HepG2 (cell line): ENCODE measurements at regions not wholly inside any gene's neighbourhood (a gene's known extent, or its start where the extent isn't known, plus 50 kb on each side); places are given as distances from the start of the nearest gene placed in this dataset.

Experiments
- ATAC-seq: fragments of 200-7000 bp; cut with Tn5 transposase; 3 replicates; pipeline ENCODE4 v1.9.1; 2020; ENCODE audit warnings: mild to moderate bottlenecking, moderate library complexity
- BruUV-seq: library from RNA; stranded (reverse); fragments of 400-500 nt; replicated peaks from 2 replicates; lab custom pipeline; 2021; lab: Mats Ljungman, UMichigan
- CTCF ChIA-PET: fragments of 300-600 bp; formaldehyde crosslinking; extraction: SDS; loops from one replicate; lab custom pipeline; 2021; ENCODE audit warnings: low total read pairs, inconsistent platforms, low intra/inter-chr PET ratio; lab: Yijun Ruan, JAX
- POLR2A ChIA-PET: fragments of 350-600 bp; sonication (Branson Sonifier 250); formaldehyde crosslinking; loops from one replicate; lab custom pipeline; 2020; ENCODE audit warnings: antibody characterized with exemption, inconsistent platforms; lab: Yijun Ruan, JAX
- DNase-seq: peaks from one replicate; pipeline ENCODE4 v3.0.0-alpha.2; 2015; ENCODE audit warnings: low spot score
- FAIRE-seq: peaks from 3 replicates; lab custom pipeline; 2011; peaks lifted over from hg19 to GRCh38; lab: Jason Lieb, UNC
- H2AFZ ChIP-seq: one replicate; pipeline ENCODE4 v1.6.1; 2011; ENCODE audit warnings: low read length, inconsistent platforms
- H3K27ac ChIP-seq: fragments of 300-600 bp; 3 replicates; pipeline ENCODE4 v1.8.0; 2011; ENCODE audit warnings: mixed run types, mild to moderate bottlenecking, mixed read lengths, low read length, inconsistent platforms; ENCODE audit not compliant: insufficient read depth; ENCODE audit errors: extremely low read length
- H3K27me3 ChIP-seq, 2 experiments: fragments of 200-600 bp in 1 of 2; 2 replicates in 1 of 2; 3 replicates in 1 of 2; pipeline versions ENCODE4 v1.6.0 to v1.8.0; 2011; ENCODE audit warnings: low read length in 2 of 2, mild to moderate bottlenecking in 2 of 2, moderate library complexity in 2 of 2, inconsistent platforms in 1 of 2; ENCODE audit not compliant: insufficient read depth in 2 of 2, control insufficient read depth in 1 of 2
- H3K36me3 ChIP-seq, 2 experiments: fragments of 200-600 bp in 1 of 2; replicated peaks in 1 of 2; 2 replicates in 1 of 2; 3 replicates in 1 of 2; pipeline versions ENCODE4 v1.5.1 to v1.8.0; 2011; ENCODE audit warnings: low read length in 2 of 2, inconsistent platforms in 1 of 2; ENCODE audit not compliant: insufficient read depth in 2 of 2, control insufficient read depth in 1 of 2
- H3K4me1 ChIP-seq: 2 replicates; pipeline ENCODE4 v1.5.1; 2012; ENCODE audit warnings: low read length, inconsistent platforms; ENCODE audit not compliant: insufficient read depth
- H3K4me2 ChIP-seq: 2 replicates; pipeline ENCODE4 v1.6.0; 2011; ENCODE audit warnings: low read depth, low read length, inconsistent platforms
- H3K4me3 ChIP-seq, 3 experiments: fragments of 200-600 bp in 1 of 3; sonication (generic), shearing (Covaris generic) in 1 of 3; replicated peaks in 1 of 3; 2 replicates each; pipeline ENCODE4 v1.5.1; 2011 to 2016; ENCODE audit warnings: low read length in 3 of 3, inconsistent platforms in 2 of 3, low read depth in 2 of 3, mild to moderate bottlenecking in 2 of 3, control low read depth in 1 of 3, mixed read lengths in 1 of 3; ENCODE audit not compliant: insufficient read depth in 1 of 3
- H3K79me2 ChIP-seq: one replicate; pipeline ENCODE4 v1.6.1; 2011; ENCODE audit warnings: low read length, inconsistent platforms; ENCODE audit not compliant: insufficient read depth
- H3K9ac ChIP-seq: 2 replicates; pipeline ENCODE4 v1.6.0; 2011; ENCODE audit warnings: mild to moderate bottlenecking, low read depth, low read length, inconsistent platforms; ENCODE audit not compliant: insufficient read depth
- H3K9me3 ChIP-seq: 2 replicates; pipeline ENCODE4 v1.5.1; 2012; ENCODE audit warnings: mild to moderate bottlenecking, low read length
- H4K20me1 ChIP-seq: 2 replicates; pipeline ENCODE4 v1.6.0; 2011; ENCODE audit warnings: inconsistent platforms, mild to moderate bottlenecking, low read length, moderate library complexity; ENCODE audit not compliant: insufficient read depth
- ARID2 ChIP-seq: sonication (generic); formaldehyde crosslinking; IDR thresholded peaks from 2 replicates; pipeline ENCODE4 v1.8.1; 2022; ENCODE audit warnings: mild to moderate bottlenecking, missing genetic modification reagents, borderline replicate concordance
- ARNT ChIP-seq: fragments of 450-650 bp; IDR thresholded peaks from 2 replicates; pipeline ENCODE4 v1.6.1; 2017
- ATF5 ChIP-seq: sonication (generic); formaldehyde crosslinking; IDR thresholded peaks from 2 replicates; pipeline ENCODE4 v1.4.0; 2020; ENCODE audit warnings: mild to moderate bottlenecking, low read depth, missing genetic modification reagents
- HOXA7 ChIP-seq: sonication (generic); formaldehyde crosslinking; IDR thresholded peaks from 2 replicates; pipeline ENCODE4 v1.8.1; 2022; ENCODE audit warnings: mild to moderate bottlenecking, missing genetic modification reagents, moderate library complexity
- MAZ ChIP-seq, 2 experiments: sonication (generic) in 1 of 2; formaldehyde crosslinking in 1 of 2; IDR thresholded peaks; 2 replicates each; pipeline versions ENCODE4 v1.5.0 to v1.6.1; 2012 to 2020; ENCODE audit warnings: low read depth in 2 of 2, mild to moderate bottlenecking in 2 of 2, borderline replicate concordance in 1 of 2, improper control_type of control experiment in 1 of 2, low read length in 1 of 2, missing genetic modification reagents in 1 of 2, moderate library complexity in 1 of 2
- PBX2 ChIP-seq: IDR thresholded peaks from 2 replicates; pipeline ENCODE4 v1.6.1; 2016; ENCODE audit warnings: control low read depth
- PLRG1 ChIP-seq: fragments of 450-650 bp; conservative IDR thresholded peaks from 2 replicates; pipeline ENCODE4 v1.6.1; 2016
- RBM22 ChIP-seq: fragments of 200-400 bp; formaldehyde crosslinking; optimal IDR thresholded peaks from 2 replicates; pipeline ENCODE3; 2017; ENCODE audit warnings: mild to moderate bottlenecking, low read length, moderate library complexity
- SKIL ChIP-seq: sonication (generic); formaldehyde crosslinking; IDR thresholded peaks from 2 replicates; pipeline ENCODE4 v1.8.0; 2022; ENCODE audit warnings: missing genetic modification reagents, mild to moderate bottlenecking, moderate library complexity, borderline replicate concordance
- SMAD9 ChIP-seq: sonication (generic); formaldehyde crosslinking; IDR thresholded peaks from 2 replicates; pipeline ENCODE4 v1.5.1; 2020; ENCODE audit warnings: mild to moderate bottlenecking, missing genetic modification reagents
- SRSF1 ChIP-seq: fragments of 200-400 bp; formaldehyde crosslinking; optimal IDR thresholded peaks from 2 replicates; pipeline ENCODE3; 2017; ENCODE audit warnings: mild to moderate bottlenecking, low read depth, low read length, moderate library complexity
- U2AF2 ChIP-seq: fragments of 200-400 bp; formaldehyde crosslinking; IDR thresholded peaks from 2 replicates; pipeline ENCODE4 v1.6.1; 2017; ENCODE audit warnings: low read depth, mild to moderate bottlenecking, low read length
- XRCC5 ChIP-seq: fragments of 200-400 bp; formaldehyde crosslinking; optimal IDR thresholded peaks from 2 replicates; pipeline ENCODE3; 2017; ENCODE audit warnings: mild to moderate bottlenecking, low read length
- ZBTB33 ChIP-seq: sonication (generic); formaldehyde crosslinking; IDR thresholded peaks from 2 replicates; pipeline ENCODE4 v1.4.0; 2020; ENCODE audit warnings: missing genetic modification reagents
- ZNF607 ChIP-seq: sonication (generic); formaldehyde crosslinking; IDR thresholded peaks from 2 replicates; pipeline ENCODE4 v1.5.1; 2020; ENCODE audit warnings: missing genetic modification reagents, mild to moderate bottlenecking, borderline replicate concordance
- ZNF749 ChIP-seq: sonication (generic); formaldehyde crosslinking; IDR thresholded peaks from 2 replicates; pipeline ENCODE4 v1.8.0; 2022; ENCODE audit warnings: mild to moderate bottlenecking, missing genetic modification reagents, moderate library complexity, borderline replicate concordance
- WGBS: methylation state at CpG from one replicate; pipeline ENCODE4 v1.1.6; 2017; ENCODE audit warnings: low lambda C conversion rate; 5-methylcytosine and 5-hydroxymethylcytosine counted together
- in situ Hi-C: cut with HindIII; loops from 2 replicates; pipeline ENCODE4 v1.10.0; 2017; ENCODE audit warnings: low pct_unique_long_range_greater_than_20kb; ENCODE audit not compliant: extremely low pct_ligation_motif_present
- intact Hi-C: fragments of 100-400 bp; cut with micrococcal nuclease; formaldehyde crosslinking; loops from one replicate; pipeline ENCODE4 v1.10.0; 2022; ENCODE audit not compliant: unreplicated experiment

- BruUV-seq, result no TSS peak
- Histone ChIP-seq H3K9ac (no peak overlapping the region), H3K4me2 (no peak overlapping the region), H3K27me3 (0 out of 5 replicates have a peak, but pooled peaks cover 0 to 5% of the 10 kb centered on the region in 2 experiments), H3K36me3 (no peaks in the 10 kb centered on the region), H3K9me3 (no peaks in the 10 kb centered on the region), H3K79me2 (no peaks in the 10 kb centered on the region), H3K4me1 (0 out of 2 replicates have a peak, but pooled peaks cover 7% of the 10 kb centered on the region), H2AFZ (no peak overlapping the region), H3K4me3 (no peak overlapping the region), H4K20me1 (no peaks in the 10 kb centered on the region), H3K27ac (no peak overlapping the region)
- DNase-seq, result no peak
- no peak for TF ChIP-seq ZNF607 (CRISPR knock-in tag)
- no peak for TF ChIP-seq PBX2 (CRISPR knock-in tag)
- TF ChIP-seq HOXA7 (CRISPR knock-in tag), result no peak
- no peak for TF ChIP-seq MAZ (IDR thresholded peaks at IDR 0.05; ENCODE audit: borderline replicate concordance, low read depth, low read length)
- no peak for TF ChIP-seq MAZ (CRISPR knock-in tag; IDR thresholded peaks at IDR 0.05; ENCODE audit: low read depth)
- TF ChIP-seq SRSF1, result no peak
- no peak for TF ChIP-seq ARID2 (CRISPR knock-in tag)
- no peak for TF ChIP-seq XRCC5
- TF ChIP-seq ATF5, result no peak
- no peak for TF ChIP-seq ZBTB33 (CRISPR knock-in tag)
- TF ChIP-seq RBM22, result no peak
- TF ChIP-seq SKIL (CRISPR knock-in tag), result no peak
- TF ChIP-seq ARNT, result no peak
- TF ChIP-seq SMAD9 (CRISPR knock-in tag), result no peak
- no peak for TF ChIP-seq ZNF749 (CRISPR knock-in tag)
- no peak for TF ChIP-seq PLRG1
- no peak for TF ChIP-seq U2AF2
- WGBS, result 73% methylated on average over 31 of the region's 34 CpGs
- in situ Hi-C loops (no loop called here), intact Hi-C loops (no loop called here)
- ChIA-PET CTCF (no interaction called here), POLR2A (no interaction called here)
- peak; percentile 15; the same call in 2 of the 3 replicates for ATAC-seq
- no peak for FAIRE-seq
Measured at GRCh38 chr2:15842758-15843666, 97.3 kb upstream of the MYCN start.
